DND-41 (cell line): ENCODE measurements at regions not wholly inside any gene's neighbourhood (a gene's known extent, or its start where the extent isn't known, plus 50 kb on each side); places are given as distances from the start of the nearest gene placed in this dataset.

ENCODE experiments used
- EZH2 ChIP-seq: IDR thresholded peaks from 3 replicates; pipeline ENCODE4 v1.6.1; 2012; ENCODE audit warnings: borderline replicate concordance, low read depth, mild to moderate bottlenecking, moderate library complexity, low read length, inconsistent platforms; ENCODE audit not compliant: severe bottlenecking
- TF ChIP-seq, protein P1 (sequence below): IDR thresholded peaks from 2 replicates; pipeline ENCODE4 v1.5.1; 2012; ENCODE audit warnings: borderline replicate concordance, low read length, moderate library complexity, mild to moderate bottlenecking; ENCODE audit not compliant: poor library complexity, severe bottlenecking; ENCODE audit errors: extremely low read depth

DNA sequence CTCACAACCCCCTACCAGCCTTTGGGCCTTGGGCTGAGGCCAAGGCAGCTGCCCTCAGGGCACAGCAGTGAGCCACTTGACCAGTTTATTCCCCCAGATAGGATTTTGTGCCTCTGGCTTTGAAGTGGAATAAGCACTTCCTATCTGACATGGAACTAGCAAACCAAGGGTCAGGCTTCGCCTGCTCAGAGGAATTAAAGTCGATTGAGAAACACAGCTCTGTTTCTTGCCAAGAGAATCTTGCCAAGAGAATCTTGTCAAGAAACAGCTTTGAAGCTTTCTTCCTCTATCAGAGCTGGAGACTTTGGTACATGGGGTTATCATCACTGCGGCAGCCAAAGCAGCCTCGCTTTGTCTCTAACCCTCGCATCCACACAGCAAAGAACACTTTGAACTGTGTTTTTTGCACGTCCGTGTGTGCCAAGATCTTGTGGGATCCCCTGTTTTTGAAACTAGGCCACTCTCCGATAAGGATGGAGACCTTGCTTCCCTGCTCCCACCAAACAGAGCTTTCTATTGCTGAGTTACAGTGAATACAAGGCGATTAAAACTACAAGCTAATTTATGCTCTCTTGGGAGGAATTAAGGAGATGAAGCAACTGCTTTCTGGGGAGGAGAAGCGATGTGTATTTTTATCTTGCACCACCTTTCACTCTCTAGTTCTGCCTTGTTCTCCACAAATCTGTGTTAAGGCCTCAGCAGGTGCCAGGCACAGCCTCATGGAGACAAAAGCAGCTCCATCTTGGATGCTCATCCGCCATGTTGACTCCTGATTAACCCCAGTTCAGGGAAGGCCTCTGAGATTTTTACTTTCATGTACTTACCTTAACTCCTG, 67.3 kb downstream of the RHOU start:
- no peak for TF ChIP-seq EZH2
- TF ChIP-seq, protein P1, sequence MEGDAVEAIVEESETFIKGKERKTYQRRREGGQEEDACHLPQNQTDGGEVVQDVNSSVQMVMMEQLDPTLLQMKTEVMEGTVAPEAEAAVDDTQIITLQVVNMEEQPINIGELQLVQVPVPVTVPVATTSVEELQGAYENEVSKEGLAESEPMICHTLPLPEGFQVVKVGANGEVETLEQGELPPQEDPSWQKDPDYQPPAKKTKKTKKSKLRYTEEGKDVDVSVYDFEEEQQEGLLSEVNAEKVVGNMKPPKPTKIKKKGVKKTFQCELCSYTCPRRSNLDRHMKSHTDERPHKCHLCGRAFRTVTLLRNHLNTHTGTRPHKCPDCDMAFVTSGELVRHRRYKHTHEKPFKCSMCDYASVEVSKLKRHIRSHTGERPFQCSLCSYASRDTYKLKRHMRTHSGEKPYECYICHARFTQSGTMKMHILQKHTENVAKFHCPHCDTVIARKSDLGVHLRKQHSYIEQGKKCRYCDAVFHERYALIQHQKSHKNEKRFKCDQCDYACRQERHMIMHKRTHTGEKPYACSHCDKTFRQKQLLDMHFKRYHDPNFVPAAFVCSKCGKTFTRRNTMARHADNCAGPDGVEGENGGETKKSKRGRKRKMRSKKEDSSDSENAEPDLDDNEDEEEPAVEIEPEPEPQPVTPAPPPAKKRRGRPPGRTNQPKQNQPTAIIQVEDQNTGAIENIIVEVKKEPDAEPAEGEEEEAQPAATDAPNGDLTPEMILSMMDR = no peak
